HG03354 (cell line): ENCODE measurements at regions not wholly inside any gene's neighbourhood (a gene's known extent, or its start where the extent isn't known, plus 50 kb on each side); places are given as distances from the start of the nearest gene placed in this dataset.
"Not testable (repeated sequence)": the region's sequence is repeated elsewhere in the genome, so short reads cannot be mapped to it uniquely, and the experiment has no call there.

Experiments
- ATAC-seq: cut with Tn5 transposase; IDR thresholded peaks from one replicate; pipeline ENCODE4 v1.9.1; 2021; ENCODE audit warnings: mild to moderate bottlenecking; ENCODE audit not compliant: unreplicated experiment, poor library complexity, severe bottlenecking

DNA sequence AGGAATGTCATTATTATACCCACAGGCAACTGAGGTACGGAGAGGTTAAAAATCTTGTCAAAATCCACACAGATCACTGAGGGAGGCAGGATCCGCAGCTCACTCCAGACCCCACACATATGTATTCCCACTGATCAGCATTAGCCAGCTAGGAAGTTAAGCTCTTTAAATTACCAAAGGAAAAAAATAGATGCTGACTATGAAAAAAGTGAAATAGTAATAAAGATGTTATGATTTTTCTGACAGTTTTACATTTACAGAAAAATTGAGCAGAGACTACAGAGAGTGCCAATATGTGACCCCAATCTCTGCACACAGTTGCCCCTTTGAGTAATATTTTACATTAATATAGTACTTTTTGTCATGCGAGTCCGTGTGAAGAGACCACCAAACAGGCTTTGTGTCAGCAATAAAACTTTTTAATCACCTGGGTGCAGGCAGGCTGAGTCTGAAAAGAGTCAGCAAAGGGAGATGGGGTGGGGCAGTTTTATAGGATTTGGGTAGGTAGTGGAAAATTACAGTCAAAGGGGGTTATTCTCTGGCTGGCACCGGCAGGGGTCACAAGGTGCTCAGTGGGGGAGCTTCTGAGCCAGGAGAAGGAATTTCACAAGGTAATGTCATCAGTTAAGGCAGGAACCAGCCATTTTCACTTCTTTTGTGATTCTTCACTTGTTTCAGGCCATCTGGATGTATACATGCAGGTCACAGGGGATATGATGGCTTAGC is 61.9 kb upstream of the NAA35 start:
- not testable (repeated sequence) for ATAC-seq

GRCh38 chr9:85880507-85880906 is 60.4 kb upstream of the NAA35 start:
- not testable (repeated sequence) for ATAC-seq

- ATAC-seq, result no peak
These were observed 56.7 kb upstream of the NAA35 start for GRCh38 chr9:85884256-85884655.

DNA sequence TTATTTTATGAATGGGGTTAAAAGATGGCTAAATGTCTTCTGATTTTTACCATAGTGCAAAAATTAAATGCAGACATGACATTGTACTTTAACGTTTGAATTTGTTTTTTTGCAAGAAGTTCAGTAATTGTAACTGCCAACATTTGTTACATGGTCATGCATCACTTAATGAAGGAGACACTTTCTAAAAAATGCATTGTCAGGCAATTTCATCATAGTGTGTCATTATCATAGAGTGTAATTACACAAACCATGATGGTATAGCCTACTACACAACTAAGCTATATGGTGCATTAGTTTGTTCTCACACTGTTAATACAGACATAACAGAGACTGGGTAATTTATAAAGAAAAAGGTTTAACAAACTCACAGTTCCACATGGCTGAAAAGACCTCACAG is 50.0 kb upstream of the NAA35 start:
- no peak for ATAC-seq
